IMR-90 (cell line): ENCODE measurements at regions not wholly inside any gene's neighbourhood (a gene's known extent, or its start where the extent isn't known, plus 50 kb on each side); places are given as distances from the start of the nearest gene placed in this dataset.

Source experiments
- ATAC-seq: fragments of 200-7000 bp; cut with Tn5 transposase; 2 replicates; pipeline ENCODE4 v1.9.1; 2020; ENCODE audit warnings: low read depth, mild to moderate bottlenecking, moderate library complexity
- BruUV-seq: library from RNA; stranded (reverse); fragments of 400-500 nt; replicated peaks from 2 replicates; lab custom pipeline; 2021; lab: Mats Ljungman, UMichigan
- CTCF ChIA-PET: fragments of 300-600 bp; formaldehyde crosslinking; extraction: SDS; loops from one replicate; lab custom pipeline; 2021; ENCODE audit warnings: antibody characterized with exemption; lab: Yijun Ruan, JAX
- POLR2A ChIA-PET: fragments of 300-600 bp; sonication (Branson Sonifier 250); formaldehyde crosslinking; loops from one replicate; lab custom pipeline; 2022; ENCODE audit warnings: antibody characterized with exemption; ENCODE audit not compliant: unreplicated experiment; lab: Charles Lee
- DNase-seq: peaks from one replicate; pipeline ENCODE4 v3.0.0; 2013
- H2AFZ ChIP-seq: replicated peaks from 2 replicates; pipeline ENCODE3; 2013; ENCODE audit warnings: low read length, mild to moderate bottlenecking; ENCODE audit not compliant: poor library complexity
- H2AK5ac ChIP-seq: 2 replicates; pipeline ENCODE4 v1.6.1; 2013; ENCODE audit warnings: low read depth, low read length, inconsistent platforms
- H2AK9ac ChIP-seq: replicated peaks from 2 replicates; pipeline ENCODE3; 2013; ENCODE audit warnings: mild to moderate bottlenecking, low read depth, low read length, moderate library complexity; ENCODE audit not compliant: poor library complexity
- H2BK120ac ChIP-seq: 2 replicates; pipeline ENCODE4 v1.6.1; 2013; ENCODE audit warnings: low read depth, low read length, inconsistent platforms
- H2BK15ac ChIP-seq: 3 replicates; pipeline ENCODE4 v1.6.1; 2013; ENCODE audit warnings: low read depth, low read length, inconsistent platforms
- H2BK20ac ChIP-seq: 2 replicates; pipeline ENCODE4 v1.6.1; 2013; ENCODE audit warnings: low read depth, mild to moderate bottlenecking, inconsistent platforms, low read length, moderate library complexity
- H2BK5ac ChIP-seq: 2 replicates; pipeline ENCODE4 v1.6.1; 2013; ENCODE audit warnings: mild to moderate bottlenecking, low read depth, low read length, inconsistent platforms; ENCODE audit not compliant: poor library complexity, severe bottlenecking
- H3K14ac ChIP-seq: replicated peaks from 2 replicates; pipeline ENCODE4 v1.6.1; 2013; ENCODE audit warnings: low read depth, low read length, inconsistent platforms
- H3K18ac ChIP-seq: 2 replicates; pipeline ENCODE4 v1.6.1; 2013; ENCODE audit warnings: low read depth, low read length, control low read depth
- H3K23ac ChIP-seq: 2 replicates; pipeline ENCODE4 v1.6.1; 2013; ENCODE audit warnings: low read depth, low read length, inconsistent platforms
- H3K27ac ChIP-seq: 2 replicates; pipeline ENCODE4 v1.5.1; 2013; ENCODE audit warnings: mild to moderate bottlenecking, control low read depth, low read length; ENCODE audit not compliant: insufficient read depth
- H3K27me3 ChIP-seq: 2 replicates; pipeline ENCODE4 v1.6.1; 2013; ENCODE audit warnings: low read length; ENCODE audit not compliant: control insufficient read depth, insufficient read depth
- H3K36me3 ChIP-seq: 2 replicates; pipeline ENCODE4 v1.6.1; 2013; ENCODE audit warnings: low read length, mixed read lengths; ENCODE audit not compliant: control insufficient read depth, insufficient read depth
- H3K4ac ChIP-seq: 2 replicates; pipeline ENCODE4 v1.6.1; 2013; ENCODE audit warnings: low read depth, low read length, inconsistent platforms
- H3K4me1 ChIP-seq: 2 replicates; pipeline ENCODE4 v1.6.1; 2013; ENCODE audit warnings: low read length, mixed read lengths; ENCODE audit not compliant: control insufficient read depth, insufficient read depth
- H3K4me2 ChIP-seq: 2 replicates; pipeline ENCODE4 v1.6.1; 2013; ENCODE audit warnings: low read depth, mild to moderate bottlenecking, control low read depth, low read length, moderate library complexity
- H3K4me3 ChIP-seq: 2 replicates; pipeline ENCODE4 v1.5.1; 2013; ENCODE audit warnings: low read depth, mild to moderate bottlenecking, control low read depth, low read length, moderate library complexity; ENCODE audit not compliant: insufficient read depth
- H3K56ac ChIP-seq: 2 replicates; pipeline ENCODE4 v1.6.1; 2013; ENCODE audit warnings: low read length, inconsistent platforms; ENCODE audit not compliant: insufficient read depth; ENCODE audit errors: extremely low read depth
- H3K79me1 ChIP-seq, 2 experiments: 2 replicates each; pipeline ENCODE4 v1.6.1; 2013; ENCODE audit warnings: low read length in 2 of 2, inconsistent platforms in 1 of 2, low read depth in 1 of 2
- H3K9ac ChIP-seq: 2 replicates; pipeline ENCODE4 v1.6.1; 2013; ENCODE audit warnings: low read depth, low read length, control low read depth
- H3K9me1 ChIP-seq: 2 replicates; pipeline ENCODE4 v1.6.1; 2013; ENCODE audit warnings: low read length, inconsistent platforms; ENCODE audit not compliant: insufficient read depth
- H3K9me3 ChIP-seq: 2 replicates; pipeline ENCODE4 v1.6.1; 2013; ENCODE audit warnings: low read length; ENCODE audit not compliant: control insufficient read depth, insufficient read depth
- H4K20me1 ChIP-seq: 2 replicates; pipeline ENCODE4 v1.6.1; 2013; ENCODE audit warnings: low read length, inconsistent platforms; ENCODE audit not compliant: insufficient read depth
- H4K5ac ChIP-seq: 2 replicates; pipeline ENCODE4 v1.6.1; 2013; ENCODE audit warnings: mild to moderate bottlenecking, low read depth, low read length, control low read depth
- H4K8ac ChIP-seq, 2 experiments: 2 replicates each; pipeline ENCODE4 v1.6.1; 2013; ENCODE audit warnings: low read depth in 2 of 2, low read length in 2 of 2, control low read depth in 1 of 2, inconsistent platforms in 1 of 2
- H4K91ac ChIP-seq: 2 replicates; pipeline ENCODE4 v1.6.1; 2013; ENCODE audit warnings: low read depth, low read length, inconsistent platforms; ENCODE audit not compliant: insufficient read depth
- BHLHE40 ChIP-seq: fragments of 150-350 bp; IDR thresholded peaks from 2 replicates; pipeline ENCODE4 v1.6.1; 2016; ENCODE audit warnings: mild to moderate bottlenecking, low read depth, low read length
- CEBPB ChIP-seq: IDR thresholded peaks from 2 replicates; pipeline ENCODE4 v1.6.1; 2012; ENCODE audit warnings: low read depth, low read length, improper control_type of control experiment
- CHD1 ChIP-seq: IDR thresholded peaks from 2 replicates; pipeline ENCODE4 v1.6.1; 2012; ENCODE audit warnings: low read depth, low read length, improper control_type of control experiment
- FOS ChIP-seq: fragments of 150-350 bp; IDR thresholded peaks from 2 replicates; pipeline ENCODE4 v1.6.1; 2016; ENCODE audit warnings: low read depth, low read length
- MAFK ChIP-seq: IDR thresholded peaks from 2 replicates; pipeline ENCODE4 v1.6.1; 2012; ENCODE audit warnings: low read depth, low read length, improper control_type of control experiment
- MAZ ChIP-seq: IDR thresholded peaks from 2 replicates; pipeline ENCODE4 v1.6.1; 2012; ENCODE audit warnings: low read depth, mild to moderate bottlenecking, low read length, improper control_type of control experiment, moderate library complexity, borderline replicate concordance
- MXI1 ChIP-seq: IDR thresholded peaks from 2 replicates; pipeline ENCODE4 v1.6.1; 2012; ENCODE audit warnings: low read depth, mild to moderate bottlenecking, low read length, moderate library complexity, borderline replicate concordance
- NFE2L2 ChIP-seq: fragments of 150-350 bp; IDR thresholded peaks from 2 replicates; pipeline ENCODE4 v1.6.1; 2016; ENCODE audit warnings: low read depth, mild to moderate bottlenecking, low read length
- POLR2A ChIP-seq: IDR thresholded peaks from 2 replicates; pipeline ENCODE4 v1.6.1; 2012; ENCODE audit warnings: mild to moderate bottlenecking, low read depth, low read length
- RAD21 ChIP-seq: IDR thresholded peaks from 2 replicates; pipeline ENCODE4 v1.6.1; 2012; ENCODE audit warnings: low read length, improper control_type of control experiment
- RCOR1 ChIP-seq: IDR thresholded peaks from 2 replicates; pipeline ENCODE4 v1.6.1; 2012; ENCODE audit warnings: mild to moderate bottlenecking, low read length, improper control_type of control experiment; ENCODE audit not compliant: insufficient replicate concordance
- RFX5 ChIP-seq: IDR thresholded peaks from 2 replicates; pipeline ENCODE4 v1.8.0; 2012; ENCODE audit warnings: low read depth, mild to moderate bottlenecking, low read length, moderate library complexity
- SMC3 ChIP-seq: fragments of 150-350 bp; IDR thresholded peaks from 2 replicates; pipeline ENCODE4 v1.6.1; 2016; ENCODE audit warnings: low read depth, mild to moderate bottlenecking, antibody characterized with exemption, low read length, moderate library complexity
- WGBS, 2 experiments: methylation state at CpG; one replicate each; pipeline versions ENCODE4 v1.1.5 to v1.1.7; 2013; ENCODE audit warnings: missing lambda C conversion rate in 2 of 2; ENCODE audit not compliant: insufficient read length in 1 of 2; ENCODE audit errors: extremely low coverage in 2 of 2; 5-methylcytosine and 5-hydroxymethylcytosine counted together
- dilution Hi-C: fragments of 300-500 bp; cut with HindIII; formaldehyde crosslinking; loops from one replicate; pipeline ENCODE4 v1.14.3; 2018; ENCODE audit warnings: low sequenced_read_pairs; ENCODE audit not compliant: unreplicated experiment
- in situ Hi-C: fragments of 300-500 bp; cut with MboI; formaldehyde crosslinking; loops from 3 replicates; pipeline ENCODE4 v1.14.3; 2019; ENCODE audit warnings: low sequenced_read_pairs, inconsistent platforms, mixed read lengths
- intact Hi-C: fragments of 100-400 bp; cut with micrococcal nuclease; formaldehyde crosslinking; loops from 2 replicates; pipeline ENCODE4 v1.10.0; 2022
- TF ChIP-seq, protein P1 (sequence below): fragments of 150-350 bp; IDR thresholded peaks from 2 replicates; pipeline ENCODE4 v1.6.1; 2016; ENCODE audit warnings: low read depth, mild to moderate bottlenecking, low read length, moderate library complexity, borderline replicate concordance
- TF ChIP-seq, protein P2 (sequence below): conservative IDR thresholded peaks from 2 replicates; pipeline ENCODE4 v1.5.1; 2012; ENCODE audit warnings: mild to moderate bottlenecking, low read depth, low read length, improper control_type of control experiment
- TF ChIP-seq, protein P3 (sequence below): fragments of 150-350 bp; IDR thresholded peaks from 2 replicates; pipeline ENCODE4 v1.6.1; 2017; ENCODE audit warnings: mild to moderate bottlenecking, antibody characterized with exemption, low read length, low read depth

DNA sequence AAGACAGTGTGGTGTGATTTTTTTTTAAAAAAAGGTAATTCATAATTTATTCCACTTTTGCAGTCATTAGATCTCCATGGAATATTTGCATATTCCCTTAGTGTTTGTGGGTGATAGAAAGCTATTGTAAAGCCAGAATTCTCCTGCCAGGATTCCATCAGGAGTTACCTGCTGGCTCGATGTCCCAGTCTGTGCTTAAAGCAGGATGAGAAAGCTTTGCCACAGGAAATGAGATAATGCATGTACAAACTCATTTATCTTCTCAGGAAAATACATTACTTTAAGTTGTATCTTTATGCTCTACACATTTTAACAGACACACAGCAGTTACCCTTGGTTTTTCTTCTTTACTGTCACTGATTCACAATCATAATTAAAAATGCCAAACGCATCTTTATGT, 553.0 kb downstream of the CD109 start:
- no peak overlapping the region for H2AFZ ChIP-seq
- H4K91ac ChIP-seq, result peak overlapping the region; percentile 100
- H2BK120ac ChIP-seq, result peak overlapping the region; percentile 99
- no peaks in the 10 kb centered on the region for H3K27me3 ChIP-seq
- no TSS peak for BruUV-seq
- DNase-seq (peak; percentile 25), ATAC-seq (no peak)
- H3K4me2 ChIP-seq, result no peak overlapping the region
- CTCF ChIA-PET, result no interaction called here
- intact Hi-C loops (no loop called here), dilution Hi-C loops (no loop called here), in situ Hi-C loops (no loop called here)
- no peaks in the 10 kb centered on the region; the same call in 1 of the 2 replicates for H3K9me3 ChIP-seq
- H3K4me3 ChIP-seq, result no peak overlapping the region
- peak overlapping the region; percentile 92 for H3K23ac ChIP-seq
- H2AK5ac ChIP-seq, result peak overlapping the region; percentile 100
- no CpG with 5 or more reads among the region's 2 CpGs for WGBS, 2 experiments
- H4K20me1 ChIP-seq, result no peaks in the 10 kb centered on the region
- peak overlapping the region; percentile 75; the same call in 1 of the 2 replicates for H3K9ac ChIP-seq
- no peaks in the 10 kb centered on the region for H3K36me3 ChIP-seq
- H2AK9ac ChIP-seq, result no peak overlapping the region
- H3K4ac ChIP-seq, result peak overlapping the region; percentile 98
- H4K5ac ChIP-seq, result peak overlapping the region; percentile 100
- H3K9me1 ChIP-seq, result 0 out of 2 replicates have a peak, but pooled peaks cover 2% of the 10 kb centered on the region
- peak overlapping the region; percentile 98 for H4K8ac ChIP-seq
- H3K27ac ChIP-seq, result peak overlapping the region; percentile 99
- peak overlapping the region; percentile 97 for H2BK20ac ChIP-seq
- no peaks in the 10 kb centered on the region; a peak in 1 of 4 replicates for H3K79me1 ChIP-seq
- peak overlapping the region; percentile 95 for H3K56ac ChIP-seq
- TF ChIP-seq RAD21 (no peak), RFX5 (no peak), SMC3 (no peak), NFE2L2 (no peak), MAFK (no peak), CEBPB (no peak), CHD1 (no peak), MXI1 (no peak), POLR2A (no peak), MAZ (no peak), FOS (no peak), RCOR1 (no peak), BHLHE40 (no peak)
- TF ChIP-seq, protein P1, sequence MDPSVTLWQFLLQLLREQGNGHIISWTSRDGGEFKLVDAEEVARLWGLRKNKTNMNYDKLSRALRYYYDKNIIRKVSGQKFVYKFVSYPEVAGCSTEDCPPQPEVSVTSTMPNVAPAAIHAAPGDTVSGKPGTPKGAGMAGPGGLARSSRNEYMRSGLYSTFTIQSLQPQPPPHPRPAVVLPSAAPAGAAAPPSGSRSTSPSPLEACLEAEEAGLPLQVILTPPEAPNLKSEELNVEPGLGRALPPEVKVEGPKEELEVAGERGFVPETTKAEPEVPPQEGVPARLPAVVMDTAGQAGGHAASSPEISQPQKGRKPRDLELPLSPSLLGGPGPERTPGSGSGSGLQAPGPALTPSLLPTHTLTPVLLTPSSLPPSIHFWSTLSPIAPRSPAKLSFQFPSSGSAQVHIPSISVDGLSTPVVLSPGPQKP, result no peak
- TF ChIP-seq, protein P2, sequence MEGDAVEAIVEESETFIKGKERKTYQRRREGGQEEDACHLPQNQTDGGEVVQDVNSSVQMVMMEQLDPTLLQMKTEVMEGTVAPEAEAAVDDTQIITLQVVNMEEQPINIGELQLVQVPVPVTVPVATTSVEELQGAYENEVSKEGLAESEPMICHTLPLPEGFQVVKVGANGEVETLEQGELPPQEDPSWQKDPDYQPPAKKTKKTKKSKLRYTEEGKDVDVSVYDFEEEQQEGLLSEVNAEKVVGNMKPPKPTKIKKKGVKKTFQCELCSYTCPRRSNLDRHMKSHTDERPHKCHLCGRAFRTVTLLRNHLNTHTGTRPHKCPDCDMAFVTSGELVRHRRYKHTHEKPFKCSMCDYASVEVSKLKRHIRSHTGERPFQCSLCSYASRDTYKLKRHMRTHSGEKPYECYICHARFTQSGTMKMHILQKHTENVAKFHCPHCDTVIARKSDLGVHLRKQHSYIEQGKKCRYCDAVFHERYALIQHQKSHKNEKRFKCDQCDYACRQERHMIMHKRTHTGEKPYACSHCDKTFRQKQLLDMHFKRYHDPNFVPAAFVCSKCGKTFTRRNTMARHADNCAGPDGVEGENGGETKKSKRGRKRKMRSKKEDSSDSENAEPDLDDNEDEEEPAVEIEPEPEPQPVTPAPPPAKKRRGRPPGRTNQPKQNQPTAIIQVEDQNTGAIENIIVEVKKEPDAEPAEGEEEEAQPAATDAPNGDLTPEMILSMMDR, result no peak
- TF ChIP-seq, protein P3, sequence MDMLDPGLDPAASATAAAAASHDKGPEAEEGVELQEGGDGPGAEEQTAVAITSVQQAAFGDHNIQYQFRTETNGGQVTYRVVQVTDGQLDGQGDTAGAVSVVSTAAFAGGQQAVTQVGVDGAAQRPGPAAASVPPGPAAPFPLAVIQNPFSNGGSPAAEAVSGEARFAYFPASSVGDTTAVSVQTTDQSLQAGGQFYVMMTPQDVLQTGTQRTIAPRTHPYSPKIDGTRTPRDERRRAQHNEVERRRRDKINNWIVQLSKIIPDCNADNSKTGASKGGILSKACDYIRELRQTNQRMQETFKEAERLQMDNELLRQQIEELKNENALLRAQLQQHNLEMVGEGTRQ, result no peak
- peak overlapping the region; percentile 97 for H3K14ac ChIP-seq
- peaks cover 7% of the 10 kb centered on the region for H3K4me1 ChIP-seq
- POLR2A ChIA-PET, result interaction anchor here (0.7 to 1.1 kb wide), 3 partner anchors 9 to 957 kb away, joined by 3 read pairs; partner anchors contain the start of gene COL12A1
- H3K18ac ChIP-seq, result peak overlapping the region; percentile 99
- H2BK15ac ChIP-seq, result peak overlapping the region; percentile 99; the same call in 2 of the 3 replicates
- peak overlapping the region; percentile 98 for H2BK5ac ChIP-seq
